Fibroblast of mammary gland (primary cell): ENCODE measurements at regions not wholly inside any gene's neighbourhood (a gene's known extent, or its start where the extent isn't known, plus 50 kb on each side); places are given as distances from the start of the nearest gene placed in this dataset.

Source experiments
- DNase-seq: peaks from one replicate; pipeline ENCODE4 v3.0.0-alpha.2; 2010; ENCODE audit warnings: low read depth
- H3K4me3 ChIP-seq: 2 replicates; pipeline ENCODE4 v1.5.1; 2011; ENCODE audit warnings: low read depth, mild to moderate bottlenecking, low read length, moderate library complexity; ENCODE audit not compliant: control insufficient read depth
- CTCF ChIP-seq: conservative IDR thresholded peaks from 2 replicates; pipeline ENCODE4 v1.5.1; 2011; ENCODE audit warnings: low read depth, low read length, inconsistent platforms; ENCODE audit not compliant: control insufficient read depth, insufficient read depth

- no peak overlapping the region for H3K4me3 ChIP-seq
- DNase-seq, result no peak
Measured at GRCh38 chr3:68447885-68448284, 484.5 kb downstream of the TAFA4 start.

GRCh38 chr3:68441054-68441453 lies 491.3 kb downstream of the TAFA4 start:
- H3K4me3 ChIP-seq, result no peak overlapping the region
- no peak for DNase-seq
- TF ChIP-seq CTCF, result no peak

More at GRCh38 chr3:68447885-68448284, 484.5 kb downstream of the TAFA4 start:
- TF ChIP-seq CTCF, result no peak

GRCh38 chr3:68436619-68437401 lies 495.5 kb downstream of the TAFA4 start:
- no peak for TF ChIP-seq CTCF
- DNase-seq, result no peak
- no peak overlapping the region for H3K4me3 ChIP-seq

GRCh38 chr3:68428495-68428894 lies 503.9 kb downstream of the TAFA4 start:
- DNase-seq, result no peak
- H3K4me3 ChIP-seq, result no peak overlapping the region
- no peak for TF ChIP-seq CTCF

- no peak for DNase-seq
- TF ChIP-seq CTCF, result no peak
- H3K4me3 ChIP-seq, result no peak overlapping the region
Measured at GRCh38 chr3:68424796-68425460, 507.4 kb downstream of the TAFA4 start.

GRCh38 chr3:68408626-68409025 lies 523.7 kb downstream of the TAFA4 start:
- no peak overlapping the region for H3K4me3 ChIP-seq
- no peak for TF ChIP-seq CTCF
- no peak for DNase-seq
